ENCODE measurements at regions not wholly inside any gene's neighbourhood (a gene's known extent, or its start where the extent isn't known, plus 50 kb on each side); places are given as distances from the start of the nearest gene placed in this dataset.

GRCh38 chr5:57770039-57770438 lies 287.4 kb upstream of the ACTBL2 start:
- no peaks in the 10 kb centered on the region for H3K27me3 ChIP-seq (ENCODE audit: control insufficient read depth in 4 of 4, insufficient read depth in 4 of 4, low read length in 3 of 4)

DNA sequence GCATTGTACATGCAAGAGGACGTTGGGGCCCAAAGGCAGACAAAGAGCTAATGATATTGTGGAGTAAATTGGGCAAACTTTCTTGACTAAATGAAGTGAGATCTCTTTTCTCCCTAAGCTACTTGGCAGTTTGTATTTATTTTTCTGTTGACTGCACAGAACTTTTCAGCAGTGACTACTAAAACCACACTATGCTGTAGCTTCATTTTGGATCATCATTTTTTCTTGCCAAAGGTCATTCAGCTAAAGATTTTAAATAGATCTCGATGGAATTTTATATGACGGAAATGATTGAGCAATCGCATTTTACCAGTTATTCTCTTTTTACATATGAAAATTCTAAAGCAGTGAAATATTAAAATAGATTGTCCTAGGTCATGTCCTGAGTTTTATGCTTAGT lies 286.1 kb upstream of the ACTBL2 start:
- no peak overlapping the region for H3K9ac ChIP-seq (ENCODE audit: low read depth in 1 of 2, low read length in 2 of 2)
- WGBS = 92% methylated on average over 4 of the region's 4 CpGs
- no peaks in the 10 kb centered on the region for H3K9me3 ChIP-seq (ENCODE audit: control insufficient read depth in 4 of 4, low read length in 3 of 4)
- H3K27me3 ChIP-seq (ENCODE audit: control insufficient read depth in 4 of 4, insufficient read depth in 4 of 4, low read length in 3 of 4) = no peaks in the 10 kb centered on the region
- H3K4me1 ChIP-seq (ENCODE audit: control insufficient read depth in 4 of 4, insufficient read depth in 4 of 4, low read length in 3 of 4) = no peaks in the 10 kb centered on the region
- H3K4me3 ChIP-seq (ENCODE audit: low read depth in 1 of 3, low read length in 3 of 3) = no peak overlapping the region
- H3K36me3 ChIP-seq (ENCODE audit: control insufficient read depth in 4 of 4, insufficient read depth in 3 of 4, low read depth in 1 of 4, low read length in 3 of 4) = no peaks in the 10 kb centered on the region
- no peak overlapping the region for H3K27ac ChIP-seq (ENCODE audit: low read depth in 1 of 2, low read length in 2 of 2)
- no peak for DNase-seq (ENCODE audit: low spot score)
- no peak for TF ChIP-seq EGR1 (IDR thresholded peaks at IDR 0.05; ENCODE audit: low read depth in 2 of 2)
- TF ChIP-seq TAF1 (conservative IDR thresholded peaks at IDR 0.05) = no peak
- TF ChIP-seq ZBTB33 (IDR thresholded peaks at IDR 0.05) = no peak
- TF ChIP-seq NR2F2 (IDR thresholded peaks at IDR 0.05) = no peak
- TF ChIP-seq, protein P1, sequence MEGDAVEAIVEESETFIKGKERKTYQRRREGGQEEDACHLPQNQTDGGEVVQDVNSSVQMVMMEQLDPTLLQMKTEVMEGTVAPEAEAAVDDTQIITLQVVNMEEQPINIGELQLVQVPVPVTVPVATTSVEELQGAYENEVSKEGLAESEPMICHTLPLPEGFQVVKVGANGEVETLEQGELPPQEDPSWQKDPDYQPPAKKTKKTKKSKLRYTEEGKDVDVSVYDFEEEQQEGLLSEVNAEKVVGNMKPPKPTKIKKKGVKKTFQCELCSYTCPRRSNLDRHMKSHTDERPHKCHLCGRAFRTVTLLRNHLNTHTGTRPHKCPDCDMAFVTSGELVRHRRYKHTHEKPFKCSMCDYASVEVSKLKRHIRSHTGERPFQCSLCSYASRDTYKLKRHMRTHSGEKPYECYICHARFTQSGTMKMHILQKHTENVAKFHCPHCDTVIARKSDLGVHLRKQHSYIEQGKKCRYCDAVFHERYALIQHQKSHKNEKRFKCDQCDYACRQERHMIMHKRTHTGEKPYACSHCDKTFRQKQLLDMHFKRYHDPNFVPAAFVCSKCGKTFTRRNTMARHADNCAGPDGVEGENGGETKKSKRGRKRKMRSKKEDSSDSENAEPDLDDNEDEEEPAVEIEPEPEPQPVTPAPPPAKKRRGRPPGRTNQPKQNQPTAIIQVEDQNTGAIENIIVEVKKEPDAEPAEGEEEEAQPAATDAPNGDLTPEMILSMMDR (IDR thresholded peaks at IDR 0.05; ENCODE audit: low read depth, low read length, missing input control) = no peak
- TF ChIP-seq FOXA2 (IDR thresholded peaks at IDR 0.05) = no peak
- no peak for TF ChIP-seq YY1 (IDR thresholded peaks at IDR 0.05)
- TF ChIP-seq, protein P2, sequence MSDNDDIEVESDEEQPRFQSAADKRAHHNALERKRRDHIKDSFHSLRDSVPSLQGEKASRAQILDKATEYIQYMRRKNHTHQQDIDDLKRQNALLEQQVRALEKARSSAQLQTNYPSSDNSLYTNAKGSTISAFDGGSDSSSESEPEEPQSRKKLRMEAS (IDR thresholded peaks at IDR 0.05) = no peak
- no peak for TF ChIP-seq RXRA (IDR thresholded peaks at IDR 0.05)

More at GRCh38 chr5:57770039-57770438, 287.4 kb upstream of the ACTBL2 start:
- 78% methylated on average over 2 of the region's 2 CpGs for WGBS
- Histone ChIP-seq H3K4me3 (ENCODE audit: low read depth in 1 of 3, low read length in 3 of 3) (no peak overlapping the region), H3K9ac (ENCODE audit: low read depth in 1 of 2, low read length in 2 of 2) (no peak overlapping the region), H3K4me1 (ENCODE audit: control insufficient read depth in 4 of 4, insufficient read depth in 4 of 4, low read length in 3 of 4) (no peaks in the 10 kb centered on the region), H3K36me3 (ENCODE audit: control insufficient read depth in 4 of 4, insufficient read depth in 3 of 4, low read depth in 1 of 4, low read length in 3 of 4) (no peaks in the 10 kb centered on the region), H3K27ac (ENCODE audit: low read depth in 1 of 2, low read length in 2 of 2) (no peak overlapping the region), H3K9me3 (ENCODE audit: control insufficient read depth in 4 of 4, low read length in 3 of 4) (no peaks in the 10 kb centered on the region)
- no peak for DNase-seq (ENCODE audit: low spot score)
- TF ChIP-seq HNF4G (IDR thresholded peaks at IDR 0.05) (no peak), RAD21 (IDR thresholded peaks at IDR 0.05) (no peak), JUND (IDR thresholded peaks at IDR 0.05) (no peak), TAF1 (conservative IDR thresholded peaks at IDR 0.05) (no peak), ZBTB33 (IDR thresholded peaks at IDR 0.05) (no peak), EGR1 (IDR thresholded peaks at IDR 0.05; ENCODE audit: low read depth in 2 of 2) (no peak), HNF4A (conservative IDR thresholded peaks at IDR 0.05) (no peak), SP1 (IDR thresholded peaks at IDR 0.05) (no peak), FOXA1 (IDR thresholded peaks at IDR 0.05) (no peak), FOXA2 (IDR thresholded peaks at IDR 0.05) (no peak), YY1 (IDR thresholded peaks at IDR 0.05) (no peak), NR2F2 (IDR thresholded peaks at IDR 0.05) (no peak), RXRA (IDR thresholded peaks at IDR 0.05) (no peak)
- TF ChIP-seq, protein P2 (IDR thresholded peaks at IDR 0.05) = no peak
- TF ChIP-seq, protein P1 (IDR thresholded peaks at IDR 0.05; ENCODE audit: low read depth, low read length, missing input control) = no peak
- TF ChIP-seq, protein P3, sequence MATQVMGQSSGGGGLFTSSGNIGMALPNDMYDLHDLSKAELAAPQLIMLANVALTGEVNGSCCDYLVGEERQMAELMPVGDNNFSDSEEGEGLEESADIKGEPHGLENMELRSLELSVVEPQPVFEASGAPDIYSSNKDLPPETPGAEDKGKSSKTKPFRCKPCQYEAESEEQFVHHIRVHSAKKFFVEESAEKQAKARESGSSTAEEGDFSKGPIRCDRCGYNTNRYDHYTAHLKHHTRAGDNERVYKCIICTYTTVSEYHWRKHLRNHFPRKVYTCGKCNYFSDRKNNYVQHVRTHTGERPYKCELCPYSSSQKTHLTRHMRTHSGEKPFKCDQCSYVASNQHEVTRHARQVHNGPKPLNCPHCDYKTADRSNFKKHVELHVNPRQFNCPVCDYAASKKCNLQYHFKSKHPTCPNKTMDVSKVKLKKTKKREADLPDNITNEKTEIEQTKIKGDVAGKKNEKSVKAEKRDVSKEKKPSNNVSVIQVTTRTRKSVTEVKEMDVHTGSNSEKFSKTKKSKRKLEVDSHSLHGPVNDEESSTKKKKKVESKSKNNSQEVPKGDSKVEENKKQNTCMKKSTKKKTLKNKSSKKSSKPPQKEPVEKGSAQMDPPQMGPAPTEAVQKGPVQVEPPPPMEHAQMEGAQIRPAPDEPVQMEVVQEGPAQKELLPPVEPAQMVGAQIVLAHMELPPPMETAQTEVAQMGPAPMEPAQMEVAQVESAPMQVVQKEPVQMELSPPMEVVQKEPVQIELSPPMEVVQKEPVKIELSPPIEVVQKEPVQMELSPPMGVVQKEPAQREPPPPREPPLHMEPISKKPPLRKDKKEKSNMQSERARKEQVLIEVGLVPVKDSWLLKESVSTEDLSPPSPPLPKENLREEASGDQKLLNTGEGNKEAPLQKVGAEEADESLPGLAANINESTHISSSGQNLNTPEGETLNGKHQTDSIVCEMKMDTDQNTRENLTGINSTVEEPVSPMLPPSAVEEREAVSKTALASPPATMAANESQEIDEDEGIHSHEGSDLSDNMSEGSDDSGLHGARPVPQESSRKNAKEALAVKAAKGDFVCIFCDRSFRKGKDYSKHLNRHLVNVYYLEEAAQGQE (IDR thresholded peaks at IDR 0.05) = no peak

Data from liver (tissue), 8 donors.